Neural cell (in vitro differentiated cells): ENCODE measurements at regions not wholly inside any gene's neighbourhood (a gene's known extent, or its start where the extent isn't known, plus 50 kb on each side); places are given as distances from the start of the nearest gene placed in this dataset.

Experiments
- H2AFZ ChIP-seq: fragments of 200-600, 300-800 bp; sonication (generic), shearing (Covaris generic); 2 replicates; pipeline ENCODE4 v1.6.0; 2014; ENCODE audit warnings: low read depth, mild to moderate bottlenecking, antibody characterized with exemption, low read length, moderate library complexity
- H3F3A ChIP-seq: fragments of 200-600 bp; shearing (Covaris generic); 2 replicates; pipeline ENCODE4 v1.6.1; 2016; ENCODE audit warnings: mild to moderate bottlenecking, moderate library complexity, mixed read lengths, antibody characterized with exemption, low read length; ENCODE audit not compliant: insufficient read depth, poor library complexity, severe bottlenecking
- H3K27ac ChIP-seq: fragments of 200-600, 300-800 bp; sonication (generic), shearing (Covaris generic); 2 replicates; pipeline ENCODE4 v1.5.1; 2014; ENCODE audit warnings: mild to moderate bottlenecking, low read length, moderate library complexity
- H3K27me3 ChIP-seq: fragments of 300-800, 200-600 bp; sonication (generic), shearing (Covaris generic); 2 replicates; pipeline ENCODE4 v1.6.0; 2014; ENCODE audit warnings: mild to moderate bottlenecking, low read depth, low read length, moderate library complexity; ENCODE audit not compliant: insufficient read depth
- H3K36me3 ChIP-seq: fragments of 300-800, 200-600 bp; sonication (generic), shearing (Covaris generic); 2 replicates; pipeline ENCODE4 v1.5.1; 2014; ENCODE audit warnings: mild to moderate bottlenecking, antibody characterized with exemption, low read length, moderate library complexity; ENCODE audit not compliant: insufficient read depth
- H3K4me2 ChIP-seq: fragments of 300-800, 200-600 bp; sonication (generic), shearing (Covaris generic); 2 replicates; pipeline ENCODE4 v1.6.0; 2014; ENCODE audit warnings: mild to moderate bottlenecking, low read length
- H3K4me3 ChIP-seq: fragments of 300-800, 200-600 bp; sonication (generic), shearing (Covaris generic); 2 replicates; pipeline ENCODE4 v1.5.1; 2014; ENCODE audit warnings: mild to moderate bottlenecking, low read length, moderate library complexity
- H3K79me2 ChIP-seq: fragments of 200-600 bp; shearing (Covaris generic); replicated peaks from 2 replicates; pipeline ENCODE4 v1.6.0; 2014; ENCODE audit warnings: mild to moderate bottlenecking, low read length, moderate library complexity; ENCODE audit not compliant: insufficient read depth
- H3K9ac ChIP-seq: fragments of 300-800, 200-600 bp; sonication (generic), shearing (Covaris generic); 2 replicates; pipeline ENCODE4 v1.6.1; 2016; ENCODE audit warnings: mild to moderate bottlenecking, low read length, mixed read lengths
- H3K9me2 ChIP-seq: fragments of 200-600 bp; shearing (Covaris generic); 2 replicates; pipeline ENCODE4 v1.6.1; 2016; ENCODE audit warnings: mild to moderate bottlenecking, low read length, mixed read lengths; ENCODE audit not compliant: insufficient read depth
- H3K9me3 ChIP-seq: fragments of 200-600, 300-800 bp; sonication (generic), shearing (Covaris generic); 2 replicates; pipeline ENCODE4 v1.6.1; 2016; ENCODE audit warnings: mild to moderate bottlenecking, mixed run types, low read length, moderate library complexity, mixed read lengths
- H4K20me1 ChIP-seq: fragments of 200-600 bp; shearing (Covaris generic); 2 replicates; pipeline ENCODE4 v1.6.1; 2016; ENCODE audit warnings: mild to moderate bottlenecking, mixed run types; ENCODE audit not compliant: insufficient read depth
- CTCF ChIP-seq: fragments of 450-650 bp; IDR thresholded peaks from 2 replicates; pipeline ENCODE4 v1.5.1; 2014; ENCODE audit warnings: antibody characterized with exemption, mild to moderate bottlenecking, moderate library complexity; ENCODE audit not compliant: poor library complexity, severe bottlenecking
- EP300 ChIP-seq: fragments of 450-650 bp; conservative IDR thresholded peaks from 2 replicates; pipeline ENCODE4 v1.6.1; 2014; ENCODE audit warnings: antibody characterized with exemption, mild to moderate bottlenecking, moderate library complexity; ENCODE audit not compliant: poor library complexity, severe bottlenecking
- EZH2 ChIP-seq: fragments of 200-600, 300-800 bp; shearing (Covaris generic), sonication (generic); IDR thresholded peaks from 2 replicates; pipeline ENCODE4 v1.6.1; 2014; ENCODE audit warnings: antibody characterized with exemption, low read length, borderline replicate concordance, mild to moderate bottlenecking; ENCODE audit not compliant: insufficient read depth, poor library complexity, severe bottlenecking
- MXI1 ChIP-seq: fragments of 450-650 bp; conservative IDR thresholded peaks from 2 replicates; pipeline ENCODE4 v1.6.1; 2014; ENCODE audit warnings: antibody characterized with exemption, mild to moderate bottlenecking; ENCODE audit not compliant: poor library complexity, severe bottlenecking
- POLR2AphosphoS5 ChIP-seq: IDR thresholded peaks from 2 replicates; pipeline ENCODE4 v1.6.1; 2012
- RAD21 ChIP-seq: fragments of 450-650 bp; conservative IDR thresholded peaks from 2 replicates; pipeline ENCODE4 v1.6.1; 2014; ENCODE audit warnings: antibody characterized with exemption, mild to moderate bottlenecking, moderate library complexity
- REST ChIP-seq: IDR thresholded peaks from 2 replicates; pipeline ENCODE4 v1.6.1; 2012; ENCODE audit warnings: borderline replicate concordance
- SMC3 ChIP-seq: fragments of 450-650 bp; conservative IDR thresholded peaks from 2 replicates; pipeline ENCODE4 v1.6.1; 2014; ENCODE audit warnings: antibody characterized with exemption, mild to moderate bottlenecking, moderate library complexity; ENCODE audit not compliant: poor library complexity
- TAF1 ChIP-seq: IDR thresholded peaks from 2 replicates; pipeline ENCODE4 v1.6.1; 2012; ENCODE audit warnings: low read depth

GRCh38 chr2:187003038-187003554, 154.1 kb upstream of the ZSWIM2 start:
- no peaks in the 10 kb centered on the region for H3K9me2 ChIP-seq
- H3K9me3 ChIP-seq, result no peaks in the 10 kb centered on the region
- no peaks in the 10 kb centered on the region for H3K36me3 ChIP-seq
- no peak overlapping the region for H3K4me3 ChIP-seq
- no peak overlapping the region for H3K9ac ChIP-seq
- no peak overlapping the region for H3K4me2 ChIP-seq
- no peaks in the 10 kb centered on the region for H3F3A ChIP-seq
- H4K20me1 ChIP-seq, result no peaks in the 10 kb centered on the region
- H3K27ac ChIP-seq, result no peak overlapping the region
- H3K79me2 ChIP-seq, result no peaks in the 10 kb centered on the region
- H3K27me3 ChIP-seq, result no peaks in the 10 kb centered on the region
- no peak overlapping the region for H2AFZ ChIP-seq
- TF ChIP-seq TAF1 (no peak), REST (no peak), POLR2AphosphoS5 (no peak), SMC3 (no peak), MXI1 (no peak), EZH2 (no peak), EP300 (no peak), RAD21 (no peak), CTCF (no peak)

GRCh38 chr2:187002242-187002641, 153.3 kb upstream of the ZSWIM2 start:
- Histone ChIP-seq H3K27ac (no peak overlapping the region), H3K9me2 (no peaks in the 10 kb centered on the region), H4K20me1 (no peaks in the 10 kb centered on the region), H3K4me2 (no peak overlapping the region), H3K9ac (no peak overlapping the region), H3K27me3 (no peaks in the 10 kb centered on the region), H3K79me2 (no peaks in the 10 kb centered on the region), H3K36me3 (no peaks in the 10 kb centered on the region), H3K9me3 (no peaks in the 10 kb centered on the region), H2AFZ (no peak overlapping the region), H3K4me3 (no peak overlapping the region), H3F3A (no peaks in the 10 kb centered on the region)
- no peak for TF ChIP-seq TAF1
- no peak for TF ChIP-seq EZH2
- TF ChIP-seq SMC3, result no peak
- no peak for TF ChIP-seq CTCF
- TF ChIP-seq MXI1, result no peak
- TF ChIP-seq RAD21, result no peak
- no peak for TF ChIP-seq EP300
- no peak for TF ChIP-seq REST
- no peak for TF ChIP-seq POLR2AphosphoS5
